ENCODE measurements at regions not wholly inside any gene's neighbourhood (a gene's known extent, or its start where the extent isn't known, plus 50 kb on each side); places are given as distances from the start of the nearest gene placed in this dataset.
"Not testable (repeated sequence)": the region's sequence is repeated elsewhere in the genome, so short reads cannot be mapped to it uniquely, and the experiment has no call there.

GRCh38 chr5:37954561-37954960, 114.7 kb upstream of the GDNF start:
- no peak overlapping the region for H3K27ac Mint-ChIP-seq
- no peak for DNase-seq (ENCODE audit: low spot score, unreplicated experiment)
- peaks cover 4% of the 10 kb centered on the region for H3K36me3 Mint-ChIP-seq (ENCODE audit: insufficient read depth)
- no peak overlapping the region for H3K4me3 Mint-ChIP-seq (ENCODE audit: low read depth)
- H3K4me1 Mint-ChIP-seq (ENCODE audit: low read depth) = no peaks in the 10 kb centered on the region
- H3K27me3 Mint-ChIP-seq = peaks cover 4% of the 10 kb centered on the region
- TF ChIP-seq, protein P1, sequence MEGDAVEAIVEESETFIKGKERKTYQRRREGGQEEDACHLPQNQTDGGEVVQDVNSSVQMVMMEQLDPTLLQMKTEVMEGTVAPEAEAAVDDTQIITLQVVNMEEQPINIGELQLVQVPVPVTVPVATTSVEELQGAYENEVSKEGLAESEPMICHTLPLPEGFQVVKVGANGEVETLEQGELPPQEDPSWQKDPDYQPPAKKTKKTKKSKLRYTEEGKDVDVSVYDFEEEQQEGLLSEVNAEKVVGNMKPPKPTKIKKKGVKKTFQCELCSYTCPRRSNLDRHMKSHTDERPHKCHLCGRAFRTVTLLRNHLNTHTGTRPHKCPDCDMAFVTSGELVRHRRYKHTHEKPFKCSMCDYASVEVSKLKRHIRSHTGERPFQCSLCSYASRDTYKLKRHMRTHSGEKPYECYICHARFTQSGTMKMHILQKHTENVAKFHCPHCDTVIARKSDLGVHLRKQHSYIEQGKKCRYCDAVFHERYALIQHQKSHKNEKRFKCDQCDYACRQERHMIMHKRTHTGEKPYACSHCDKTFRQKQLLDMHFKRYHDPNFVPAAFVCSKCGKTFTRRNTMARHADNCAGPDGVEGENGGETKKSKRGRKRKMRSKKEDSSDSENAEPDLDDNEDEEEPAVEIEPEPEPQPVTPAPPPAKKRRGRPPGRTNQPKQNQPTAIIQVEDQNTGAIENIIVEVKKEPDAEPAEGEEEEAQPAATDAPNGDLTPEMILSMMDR (IDR thresholded peaks at IDR 0.05; ENCODE audit: unreplicated experiment) = no peak
- peaks cover 15% of the 10 kb centered on the region for H3K9me3 Mint-ChIP-seq (ENCODE audit: low read depth)

DNA sequence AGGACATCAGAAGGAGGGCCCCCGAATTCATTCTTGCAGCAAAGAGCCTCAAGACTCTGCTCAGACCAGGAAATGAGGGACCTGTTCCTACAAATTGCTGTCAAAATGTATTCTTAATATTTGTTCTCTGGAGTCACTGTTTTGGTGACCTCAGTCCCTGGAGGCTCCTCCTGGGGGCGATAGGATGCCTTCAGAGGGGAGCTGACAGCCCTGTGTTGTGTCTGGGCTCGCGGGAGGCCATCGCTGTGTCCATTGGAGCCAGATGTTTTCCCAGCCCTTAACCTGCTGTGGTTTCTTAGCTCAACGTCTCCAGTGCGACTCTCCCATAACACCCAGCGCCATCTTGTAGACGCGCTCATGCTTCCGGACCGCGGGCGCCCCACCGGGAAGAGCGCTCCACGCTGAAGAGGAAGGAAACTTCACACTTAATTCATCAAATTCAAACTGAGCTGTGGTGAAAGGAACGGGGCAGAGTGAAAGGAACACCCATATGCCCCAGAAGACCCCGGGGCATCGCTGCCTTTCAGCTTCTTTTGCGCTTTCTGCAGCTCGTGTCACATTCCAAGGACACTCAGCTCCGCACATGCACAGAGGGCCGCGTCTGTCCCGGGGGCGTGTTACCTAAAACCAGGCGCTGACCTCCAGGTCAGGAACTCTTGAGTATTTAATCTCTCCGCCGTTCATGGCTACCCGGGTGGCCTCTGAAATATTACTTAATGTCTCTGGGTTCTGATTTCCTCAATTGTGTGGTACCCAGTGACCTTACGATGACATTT, 112.3 kb upstream of the GDNF start:
- Mint-ChIP-seq H3K27me3 (peaks cover 4% of the 10 kb centered on the region), H3K4me3 (ENCODE audit: low read depth) (no peak overlapping the region), H3K27ac (no peak overlapping the region), H3K9me3 (ENCODE audit: low read depth) (no peaks in the 10 kb centered on the region), H3K4me1 (ENCODE audit: low read depth) (no peaks in the 10 kb centered on the region), H3K36me3 (ENCODE audit: insufficient read depth) (no peaks in the 10 kb centered on the region)
- TF ChIP-seq, protein P1 (IDR thresholded peaks at IDR 0.05; ENCODE audit: unreplicated experiment) = no peak
- no peak for DNase-seq (ENCODE audit: low spot score, unreplicated experiment)

GRCh38 chr5:37950436-37950835, 110.6 kb upstream of the GDNF start:
- Mint-ChIP-seq H3K27ac (no peak overlapping the region), H3K9me3 (ENCODE audit: low read depth) (no peaks in the 10 kb centered on the region), H3K36me3 (ENCODE audit: insufficient read depth) (no peaks in the 10 kb centered on the region), H3K4me1 (ENCODE audit: low read depth) (no peaks in the 10 kb centered on the region), H3K4me3 (ENCODE audit: low read depth) (no peak overlapping the region), H3K27me3 (peaks cover 4% of the 10 kb centered on the region)
- DNase-seq (ENCODE audit: low spot score, unreplicated experiment) = no peak
- TF ChIP-seq, protein P1 (IDR thresholded peaks at IDR 0.05; ENCODE audit: unreplicated experiment) = no peak

- H3K27ac Mint-ChIP-seq = no peak overlapping the region
- no peaks in the 10 kb centered on the region for H3K36me3 Mint-ChIP-seq (ENCODE audit: insufficient read depth)
- H3K9me3 Mint-ChIP-seq (ENCODE audit: low read depth) = no peaks in the 10 kb centered on the region
- no peak overlapping the region for H3K4me3 Mint-ChIP-seq (ENCODE audit: low read depth)
- H3K27me3 Mint-ChIP-seq = peaks cover 4% of the 10 kb centered on the region
- H3K4me1 Mint-ChIP-seq (ENCODE audit: low read depth) = no peaks in the 10 kb centered on the region
- TF ChIP-seq, protein P1 (IDR thresholded peaks at IDR 0.05; ENCODE audit: unreplicated experiment) = no peak
- no peak for DNase-seq (ENCODE audit: low spot score, unreplicated experiment)
Measured at GRCh38 chr5:37945446-37945845, 105.6 kb upstream of the GDNF start.

DNA sequence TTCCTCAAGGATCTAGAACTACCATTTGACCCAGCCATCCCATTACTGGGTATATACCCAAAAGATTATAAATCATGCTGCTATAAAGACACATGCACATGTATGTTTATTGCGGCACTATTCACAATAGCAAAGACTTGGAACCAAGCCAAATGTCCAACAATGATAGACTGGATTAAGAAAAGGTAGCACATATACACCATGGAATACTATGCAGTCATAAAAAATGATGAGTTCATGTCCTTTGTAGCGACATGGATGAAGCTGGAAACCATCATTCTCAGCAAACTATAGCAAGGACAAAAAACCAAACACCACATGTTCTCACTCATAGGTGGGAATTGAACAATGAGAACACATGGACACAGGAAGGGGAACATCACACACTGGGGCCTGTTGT, 103.3 kb upstream of the GDNF start:
- not testable (repeated sequence) for H3K36me3 Mint-ChIP-seq (ENCODE audit: insufficient read depth); DNase-seq (ENCODE audit: low spot score, unreplicated experiment); H3K4me3 Mint-ChIP-seq (ENCODE audit: low read depth); H3K4me1 Mint-ChIP-seq (ENCODE audit: low read depth); H3K27ac Mint-ChIP-seq; H3K9me3 Mint-ChIP-seq (ENCODE audit: low read depth); H3K27me3 Mint-ChIP-seq

All from progenitor cell of endocrine pancreas (in vitro differentiated cells).